Fibroblast of pulmonary artery (primary cell): ENCODE measurements at regions not wholly inside any gene's neighbourhood (a gene's known extent, or its start where the extent isn't known, plus 50 kb on each side); places are given as distances from the start of the nearest gene placed in this dataset.

Experiments used
- DNase-seq: peaks from one replicate; pipeline ENCODE4 v3.0.0-alpha.2; 2010; ENCODE audit warnings: low read depth
- H3K4me3 ChIP-seq: replicated peaks from 2 replicates; pipeline ENCODE4 v1.5.1; 2011; ENCODE audit warnings: low read depth, mild to moderate bottlenecking, control low read depth, low read length, moderate library complexity
- TF ChIP-seq, protein P1 (sequence below): IDR thresholded peaks from 2 replicates; pipeline ENCODE4 v1.5.1; 2011; ENCODE audit warnings: mild to moderate bottlenecking, control low read depth, low read length, inconsistent platforms; ENCODE audit errors: missing control alignments

- TF ChIP-seq, protein P1, sequence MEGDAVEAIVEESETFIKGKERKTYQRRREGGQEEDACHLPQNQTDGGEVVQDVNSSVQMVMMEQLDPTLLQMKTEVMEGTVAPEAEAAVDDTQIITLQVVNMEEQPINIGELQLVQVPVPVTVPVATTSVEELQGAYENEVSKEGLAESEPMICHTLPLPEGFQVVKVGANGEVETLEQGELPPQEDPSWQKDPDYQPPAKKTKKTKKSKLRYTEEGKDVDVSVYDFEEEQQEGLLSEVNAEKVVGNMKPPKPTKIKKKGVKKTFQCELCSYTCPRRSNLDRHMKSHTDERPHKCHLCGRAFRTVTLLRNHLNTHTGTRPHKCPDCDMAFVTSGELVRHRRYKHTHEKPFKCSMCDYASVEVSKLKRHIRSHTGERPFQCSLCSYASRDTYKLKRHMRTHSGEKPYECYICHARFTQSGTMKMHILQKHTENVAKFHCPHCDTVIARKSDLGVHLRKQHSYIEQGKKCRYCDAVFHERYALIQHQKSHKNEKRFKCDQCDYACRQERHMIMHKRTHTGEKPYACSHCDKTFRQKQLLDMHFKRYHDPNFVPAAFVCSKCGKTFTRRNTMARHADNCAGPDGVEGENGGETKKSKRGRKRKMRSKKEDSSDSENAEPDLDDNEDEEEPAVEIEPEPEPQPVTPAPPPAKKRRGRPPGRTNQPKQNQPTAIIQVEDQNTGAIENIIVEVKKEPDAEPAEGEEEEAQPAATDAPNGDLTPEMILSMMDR, result no peak
- no peak for DNase-seq
- no peak overlapping the region for H3K4me3 ChIP-seq
These were observed 82.5 kb upstream of the SNCAIP start for GRCh38 chr5:122229551-122229950.

GRCh38 chr5:122236270-122237040, 75.6 kb upstream of the SNCAIP start:
- TF ChIP-seq, protein P1, result no peak
- DNase-seq, result no peak
- H3K4me3 ChIP-seq, result no peak overlapping the region

DNA sequence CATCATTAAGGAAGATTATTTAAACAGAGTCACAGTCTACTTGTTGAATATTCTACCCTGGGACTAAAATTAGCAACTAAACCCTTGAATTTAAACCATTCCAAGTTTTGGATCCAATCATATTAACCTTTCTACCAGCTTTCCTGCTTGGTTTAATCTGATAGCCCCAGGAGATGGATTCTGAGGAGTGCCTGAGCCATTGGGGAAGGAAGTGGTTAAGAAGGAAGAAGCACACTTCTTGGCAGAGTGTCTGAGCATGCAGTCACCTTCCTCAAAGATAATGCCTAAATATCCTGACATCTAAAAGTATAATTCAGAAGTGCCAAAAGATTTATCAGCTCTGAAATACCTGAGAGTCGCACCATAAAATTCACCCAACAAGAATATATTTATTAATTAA, 74.1 kb upstream of the SNCAIP start:
- TF ChIP-seq, protein P1, result no peak
- no peak overlapping the region for H3K4me3 ChIP-seq
- no peak for DNase-seq

- H3K4me3 ChIP-seq, result no peak overlapping the region
- TF ChIP-seq, protein P1, result no peak
- no peak for DNase-seq
These were observed 59.7 kb upstream of the SNCAIP start for GRCh38 chr5:122252319-122252718.

GRCh38 chr5:122253794-122254193, 58.2 kb upstream of the SNCAIP start:
- no peak overlapping the region for H3K4me3 ChIP-seq
- TF ChIP-seq, protein P1, result no peak
- no peak for DNase-seq

DNA sequence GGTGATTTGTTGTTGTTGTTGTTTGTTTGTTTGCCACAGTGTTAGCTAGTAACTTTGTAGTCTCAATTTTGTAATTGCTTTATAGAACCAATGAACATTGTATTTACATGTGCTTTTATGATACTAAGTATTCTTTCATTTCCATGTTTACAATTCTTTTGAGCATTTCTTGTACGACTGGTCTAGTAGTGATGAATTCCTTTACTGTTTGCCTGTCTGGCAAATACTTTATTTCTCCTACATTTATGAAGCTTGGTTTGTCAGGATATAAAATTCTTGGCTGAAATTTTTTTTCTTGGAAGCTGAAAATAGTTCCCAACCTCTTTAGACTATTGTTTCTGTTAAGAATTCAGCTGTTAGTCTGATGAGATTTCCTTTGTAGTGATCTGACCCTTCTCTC, 55.6 kb upstream of the SNCAIP start:
- TF ChIP-seq, protein P1, result no peak
- no peak for DNase-seq

DNA sequence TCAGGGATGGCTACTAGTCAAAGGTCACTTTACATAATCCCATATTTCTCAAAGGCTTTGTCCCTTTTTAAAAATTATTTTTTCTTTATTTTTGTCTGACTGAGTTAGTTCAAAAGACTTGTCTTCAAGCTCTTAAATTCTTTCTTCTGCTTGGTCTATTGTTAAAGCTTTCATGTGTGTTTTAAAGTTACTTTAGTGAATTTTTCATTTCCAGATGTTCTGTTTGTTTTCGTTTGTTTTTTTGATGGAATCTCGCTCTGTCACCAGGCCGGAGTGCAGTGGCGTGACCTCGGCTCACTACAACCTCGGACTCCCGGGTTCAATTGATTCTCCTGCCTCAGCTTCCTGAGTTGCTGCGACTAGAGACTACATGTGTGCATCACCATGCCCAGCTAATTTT, 55.0 kb upstream of the SNCAIP start:
- TF ChIP-seq, protein P1, result no peak
- no peak for DNase-seq
- H3K4me3 ChIP-seq, result no peak overlapping the region

More for the DNA sequence above, 55.6 kb upstream of the SNCAIP start:
- H3K4me3 ChIP-seq, result no peak overlapping the region
